T-helper 17 cell (primary cell): ENCODE measurements at regions not wholly inside any gene's neighbourhood (a gene's known extent, or its start where the extent isn't known, plus 50 kb on each side); places are given as distances from the start of the nearest gene placed in this dataset.
"Not testable (repeated sequence)": the region's sequence is repeated elsewhere in the genome, so short reads cannot be mapped to it uniquely, and the experiment has no call there.

Source experiments
- ATAC-seq: fragments of 150-1000 bp; cut with Tn5 transposase; 2 replicates; pipeline ENCODE4 v1.10.0; 2021; ENCODE audit warnings: mild to moderate bottlenecking, moderate library complexity
- DNase-seq, 3 donors: peaks; one replicate each; pipeline versions ENCODE4 v3.0.0 to v3.0.0-alpha.2; 2020 to 2021
- H3K9me3 ChIP-seq: one replicate; pipeline ENCODE4 v1.7.0; 2013; ENCODE audit warnings: low read length, mild to moderate bottlenecking; ENCODE audit not compliant: control insufficient read depth, poor library complexity, severe bottlenecking
- H3K27ac Mint-ChIP-seq: one replicate; pipeline ENCODE4 v1.8.0; 2022; ENCODE audit warnings: mild to moderate bottlenecking, moderate library complexity, mixed read lengths
- H3K27me3 Mint-ChIP-seq: one replicate; pipeline ENCODE4 v1.8.0; 2022; ENCODE audit warnings: mixed read lengths
- H3K36me3 Mint-ChIP-seq: one replicate; pipeline ENCODE4 v1.8.0; 2022; ENCODE audit warnings: low read depth, mixed read lengths
- H3K4me1 Mint-ChIP-seq: one replicate; pipeline ENCODE4 v1.8.0; 2022; ENCODE audit warnings: mild to moderate bottlenecking, mixed read lengths
- H3K4me3 Mint-ChIP-seq: one replicate; pipeline ENCODE4 v1.8.0; 2022; ENCODE audit warnings: mild to moderate bottlenecking, moderate library complexity, mixed read lengths

GRCh38 chr15:83335542-83335941, 51.1 kb upstream of the BNC1 start:
- not testable (repeated sequence) for H3K27ac Mint-ChIP-seq, ATAC-seq, H3K9me3 ChIP-seq, H3K4me1 Mint-ChIP-seq, H3K4me3 Mint-ChIP-seq, H3K36me3 Mint-ChIP-seq, H3K27me3 Mint-ChIP-seq, DNase-seq

DNA sequence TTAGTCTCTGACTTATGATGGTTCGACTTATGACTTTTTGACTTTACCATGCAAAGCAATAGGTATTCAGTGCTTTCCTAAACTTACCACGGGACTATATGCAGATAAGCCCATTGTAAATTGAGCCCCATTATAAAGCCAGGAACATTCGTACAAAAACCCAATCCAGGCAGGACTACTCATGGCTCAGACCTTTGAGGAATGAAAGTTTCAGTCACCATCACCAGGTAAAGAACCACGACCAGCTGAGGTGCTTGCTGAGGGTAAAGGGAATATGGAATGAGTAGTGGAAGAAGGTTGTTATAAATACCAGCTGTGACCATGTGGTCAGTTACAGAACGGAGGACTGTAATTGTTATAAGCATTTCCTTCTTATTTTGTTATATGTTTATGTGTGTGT, 54.9 kb upstream of the BNC1 start:
- H3K27ac Mint-ChIP-seq, result no peak overlapping the region
- H3K4me3 Mint-ChIP-seq, result no peak overlapping the region
- peaks cover 2% of the 10 kb centered on the region for H3K36me3 Mint-ChIP-seq
- no peaks in the 10 kb centered on the region for H3K4me1 Mint-ChIP-seq
- DNase-seq, result no peak
- peaks cover 13% of the 10 kb centered on the region for H3K27me3 Mint-ChIP-seq
- no peak for ATAC-seq
- no peaks in the 10 kb centered on the region for H3K9me3 ChIP-seq

GRCh38 chr15:83340087-83340486, 55.6 kb upstream of the BNC1 start:
- Mint-ChIP-seq H3K27ac (no peak overlapping the region), H3K27me3 (peaks cover 13% of the 10 kb centered on the region), H3K36me3 (peaks cover 2% of the 10 kb centered on the region), H3K4me1 (no peaks in the 10 kb centered on the region), H3K4me3 (no peak overlapping the region)
- H3K9me3 ChIP-seq, result no peaks in the 10 kb centered on the region
- DNase-seq, result no peak
- ATAC-seq, result no peak

- peaks cover 25% of the 10 kb centered on the region for H3K27me3 Mint-ChIP-seq
- no peak overlapping the region for H3K27ac Mint-ChIP-seq
- no peaks in the 10 kb centered on the region for H3K4me1 Mint-ChIP-seq
- H3K9me3 ChIP-seq, result no peaks in the 10 kb centered on the region
- no peaks in the 10 kb centered on the region for H3K36me3 Mint-ChIP-seq
- no peak overlapping the region for H3K4me3 Mint-ChIP-seq
- DNase-seq (no peak), ATAC-seq (no peak)
These were observed 61.9 kb upstream of the BNC1 start for GRCh38 chr15:83346342-83346741.

- no peak overlapping the region for H3K27ac Mint-ChIP-seq
- peaks cover 15% of the 10 kb centered on the region for H3K27me3 Mint-ChIP-seq
- H3K9me3 ChIP-seq, result no peaks in the 10 kb centered on the region
- H3K4me1 Mint-ChIP-seq, result no peaks in the 10 kb centered on the region
- no peaks in the 10 kb centered on the region for H3K36me3 Mint-ChIP-seq
- DNase-seq, result no peak
- no peak for ATAC-seq
- no peak overlapping the region for H3K4me3 Mint-ChIP-seq
These were observed 67.7 kb upstream of the BNC1 start for GRCh38 chr15:83352119-83352518.

GRCh38 chr15:83356501-83357399, 72.3 kb upstream of the BNC1 start:
- ATAC-seq, result no peak
- no peak overlapping the region for H3K4me3 Mint-ChIP-seq

DNA sequence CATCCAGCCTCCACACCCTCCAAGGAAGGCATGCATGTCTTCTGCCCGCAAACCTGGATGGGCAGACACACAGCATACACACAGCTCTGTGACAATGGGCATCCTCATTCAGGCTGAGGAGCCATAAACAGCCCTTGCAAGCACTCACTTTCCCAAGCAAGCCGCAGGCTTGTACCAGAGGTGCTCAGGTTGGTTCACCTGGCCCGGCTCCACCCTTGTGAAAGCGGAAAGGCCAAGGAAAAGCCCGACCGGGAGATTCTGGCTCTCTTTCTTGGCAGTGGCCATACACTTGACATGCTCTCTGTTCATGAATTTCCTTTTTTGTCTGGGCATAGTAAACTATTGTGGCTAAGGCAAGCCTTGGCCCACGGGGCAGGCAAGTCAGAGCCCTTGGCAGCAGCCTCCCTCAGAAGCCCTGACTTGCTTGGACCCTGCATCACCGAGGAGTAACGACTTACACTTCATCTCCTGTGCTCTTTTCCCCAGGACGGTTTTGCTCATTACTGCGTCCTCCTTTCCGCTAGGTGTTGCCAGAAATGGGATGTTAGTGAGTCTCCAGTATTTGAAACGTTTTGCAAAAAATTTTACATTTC, 74.6 kb upstream of the BNC1 start:
- Mint-ChIP-seq H3K4me3 (no peak overlapping the region), H3K4me1 (no peaks in the 10 kb centered on the region), H3K27ac (no peak overlapping the region), H3K36me3 (peaks cover 2% of the 10 kb centered on the region), H3K27me3 (peaks cover 52% of the 10 kb centered on the region)
- no peaks in the 10 kb centered on the region for H3K9me3 ChIP-seq
- no peak for ATAC-seq
- no peak for DNase-seq

More at GRCh38 chr15:83356501-83357399, 72.3 kb upstream of the BNC1 start:
- H3K36me3 Mint-ChIP-seq, result no peaks in the 10 kb centered on the region
- no peaks in the 10 kb centered on the region for H3K9me3 ChIP-seq
- DNase-seq, result no peak
- no peaks in the 10 kb centered on the region for H3K4me1 Mint-ChIP-seq
- H3K27me3 Mint-ChIP-seq, result peaks cover 30% of the 10 kb centered on the region
- no peak overlapping the region for H3K27ac Mint-ChIP-seq

DNA sequence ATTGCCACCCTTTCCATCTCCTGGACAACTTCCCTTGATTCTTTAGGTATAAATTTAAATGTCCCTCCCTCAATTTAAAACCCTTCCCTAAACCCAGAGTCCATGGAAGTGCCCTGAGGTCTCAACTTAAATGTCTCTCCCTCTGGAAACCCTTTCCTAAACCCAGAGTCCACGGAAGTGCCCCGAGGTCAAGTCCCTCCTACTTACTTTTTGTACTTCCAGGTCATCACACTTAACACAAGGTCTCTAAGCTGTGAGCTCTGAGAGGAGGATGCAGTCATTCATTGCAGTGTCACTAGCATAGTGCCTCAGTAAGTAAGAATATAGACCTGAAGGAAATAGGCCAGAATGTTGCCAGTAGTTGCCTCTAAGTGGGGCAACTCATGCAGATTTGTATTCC, 78.2 kb upstream of the BNC1 start:
- H3K9me3 ChIP-seq, result no peaks in the 10 kb centered on the region
- Mint-ChIP-seq H3K4me1 (peaks cover 10% of the 10 kb centered on the region), H3K27me3 (peaks cover 75% of the 10 kb centered on the region), H3K27ac (no peak overlapping the region), H3K36me3 (peaks cover 2% of the 10 kb centered on the region), H3K4me3 (no peak overlapping the region)
- no peak for ATAC-seq
- DNase-seq, result no peak

DNA sequence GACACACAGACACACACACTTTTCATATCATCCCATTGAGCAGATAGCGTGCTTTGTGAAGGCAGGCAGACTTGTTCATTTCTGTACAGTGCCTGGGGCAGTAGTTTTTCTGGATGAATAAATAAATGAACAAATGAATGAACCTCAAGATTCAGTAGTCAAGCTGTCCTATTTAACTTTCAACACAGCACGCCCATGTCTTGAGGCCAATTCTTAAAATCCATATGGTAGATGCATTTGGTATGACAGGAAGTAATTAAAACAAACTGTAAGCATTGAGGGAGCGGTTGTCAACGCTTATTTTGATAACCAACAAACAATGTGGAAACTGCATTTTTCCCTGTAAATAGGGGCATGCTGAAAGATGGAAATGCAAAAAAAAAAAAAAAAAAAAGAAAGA, 80.0 kb upstream of the BNC1 start:
- H3K36me3 Mint-ChIP-seq, result peaks cover 2% of the 10 kb centered on the region
- peaks cover 71% of the 10 kb centered on the region for H3K27me3 Mint-ChIP-seq
- no peak overlapping the region for H3K27ac Mint-ChIP-seq
- H3K4me3 Mint-ChIP-seq, result peak overlapping the region; percentile 34
- DNase-seq (no peak), ATAC-seq (no peak)
- peaks cover 10% of the 10 kb centered on the region for H3K4me1 Mint-ChIP-seq
- H3K9me3 ChIP-seq, result no peaks in the 10 kb centered on the region

GRCh38 chr15:83365370-83365938, 81.0 kb upstream of the BNC1 start:
- H3K4me3 Mint-ChIP-seq, result peak overlapping the region; percentile 53
- DNase-seq, result no peak
- ATAC-seq, result no peak
- peaks cover 73% of the 10 kb centered on the region for H3K27me3 Mint-ChIP-seq
- peak overlapping the region; percentile 47 for H3K27ac Mint-ChIP-seq
- H3K4me1 Mint-ChIP-seq, result peaks cover 10% of the 10 kb centered on the region
- H3K9me3 ChIP-seq, result no peaks in the 10 kb centered on the region
- H3K36me3 Mint-ChIP-seq, result peaks cover 2% of the 10 kb centered on the region

GRCh38 chr15:83372434-83372891, 74.7 kb upstream of the SH3GL3 start:
- no peak overlapping the region for H3K4me3 Mint-ChIP-seq
- no peak for DNase-seq
- peaks cover 4% of the 10 kb centered on the region for H3K36me3 Mint-ChIP-seq
- no peaks in the 10 kb centered on the region for H3K4me1 Mint-ChIP-seq
- no peak for ATAC-seq
- H3K27me3 Mint-ChIP-seq, result peaks cover 81% of the 10 kb centered on the region
- H3K27ac Mint-ChIP-seq, result no peak overlapping the region
- H3K9me3 ChIP-seq, result no peaks in the 10 kb centered on the region

- H3K4me3 Mint-ChIP-seq, result no peak overlapping the region
- peaks cover 4% of the 10 kb centered on the region for H3K4me1 Mint-ChIP-seq
- H3K36me3 Mint-ChIP-seq, result peaks cover 9% of the 10 kb centered on the region
- no peaks in the 10 kb centered on the region for H3K9me3 ChIP-seq
- ATAC-seq (no peak), DNase-seq (no peak)
- H3K27me3 Mint-ChIP-seq, result peaks cover 74% of the 10 kb centered on the region
- H3K27ac Mint-ChIP-seq, result no peak overlapping the region
These were observed 68.1 kb upstream of the SH3GL3 start for GRCh38 chr15:83378921-83379578.

DNA sequence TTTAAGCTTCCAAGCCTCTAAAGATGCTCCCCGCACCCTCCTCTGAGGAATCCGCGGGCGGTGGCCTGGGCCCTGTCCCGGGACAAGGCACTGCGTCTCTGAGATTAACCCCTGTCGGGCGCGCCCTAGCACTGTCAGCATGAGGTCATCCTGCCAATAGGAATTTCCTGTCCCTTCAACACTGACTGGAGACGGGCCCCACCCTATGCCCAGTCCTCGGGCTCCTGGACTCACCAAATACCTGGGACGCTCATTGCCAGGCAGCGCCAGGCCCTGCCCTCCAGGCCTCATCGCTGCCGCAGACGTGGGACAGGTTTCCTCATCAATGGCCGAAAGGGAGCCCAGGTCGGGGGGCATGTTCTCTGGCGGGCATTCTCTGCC, 67.6 kb upstream of the SH3GL3 start:
- no peak for ATAC-seq
- DNase-seq, result no peak
- H3K9me3 ChIP-seq, result no peaks in the 10 kb centered on the region
- peaks cover 9% of the 10 kb centered on the region for H3K36me3 Mint-ChIP-seq
- H3K27me3 Mint-ChIP-seq, result peaks cover 69% of the 10 kb centered on the region
- H3K4me3 Mint-ChIP-seq, result no peak overlapping the region
- H3K4me1 Mint-ChIP-seq, result peaks cover 4% of the 10 kb centered on the region
- H3K27ac Mint-ChIP-seq, result no peak overlapping the region
